Tibial artery (tissue), 4 donors: ENCODE measurements at regions not wholly inside any gene's neighbourhood (a gene's known extent, or its start where the extent isn't known, plus 50 kb on each side); places are given as distances from the start of the nearest gene placed in this dataset.
A peak's percentile ranks its signal among the peaks of the same experiment; 100 is the strongest.

Experiments
- DNase-seq, 2 donors: peaks; one replicate each; pipeline ENCODE4 v3.0.0-alpha.2; 2019
- H3K27ac ChIP-seq, 2 donors: fragments of 200-600 bp; sonication (generic) in 1 of 2; 1 replicate in 1 of 2; 2 replicates in 1 of 2; pipeline ENCODE4 v1.5.1; 2018 to 2019; ENCODE audit warnings: mild to moderate bottlenecking in 1 of 2
- H3K27me3 ChIP-seq, 2 donors: fragments of 200-600 bp; sonication (generic) in 1 of 2; one replicate each; pipeline versions ENCODE4 v1.5.1 to v1.6.0; 2016 to 2019
- H3K36me3 ChIP-seq, 3 donors: fragments of 200-600 bp; sonication (generic) in 2 of 3; one replicate each; pipeline ENCODE4 v1.5.1; 2016 to 2019; ENCODE audit warnings: mild to moderate bottlenecking in 2 of 3
- H3K4me1 ChIP-seq, 4 donors: fragments of 200-600 bp; sonication (generic) in 2 of 4; 1 replicate in 3 of 4; 2 replicates in 1 of 4; pipeline ENCODE4 v1.5.1; 2016 to 2019
- H3K4me3 ChIP-seq, 2 donors: fragments of 200-600 bp; sonication (generic) in 1 of 2; 1 replicate in 1 of 2; 2 replicates in 1 of 2; pipeline ENCODE4 v1.5.1; 2018 to 2019; ENCODE audit warnings: mild to moderate bottlenecking in 2 of 2
- H3K9me3 ChIP-seq, 3 donors: fragments of 200-600 bp; sonication (generic) in 1 of 3; one replicate each; pipeline ENCODE4 v1.5.1; 2016 to 2019
- intact Hi-C: fragments of 100-400 bp; cut with DNase I; formaldehyde crosslinking; loops from one replicate; pipeline ENCODE4 v1.15.0; 2023; ENCODE audit warnings: low total_unique reads
- TF ChIP-seq, protein P1 (sequence below), 2 experiments: fragments of 200-600 bp in 1 of 2; fragments of 450-650 bp in 1 of 2; IDR thresholded peaks; one replicate each; pipeline ENCODE4 v1.5.1; 2017 to 2019; ENCODE audit warnings: antibody characterized with exemption in 2 of 2, mild to moderate bottlenecking in 1 of 2, moderate library complexity in 1 of 2

DNA sequence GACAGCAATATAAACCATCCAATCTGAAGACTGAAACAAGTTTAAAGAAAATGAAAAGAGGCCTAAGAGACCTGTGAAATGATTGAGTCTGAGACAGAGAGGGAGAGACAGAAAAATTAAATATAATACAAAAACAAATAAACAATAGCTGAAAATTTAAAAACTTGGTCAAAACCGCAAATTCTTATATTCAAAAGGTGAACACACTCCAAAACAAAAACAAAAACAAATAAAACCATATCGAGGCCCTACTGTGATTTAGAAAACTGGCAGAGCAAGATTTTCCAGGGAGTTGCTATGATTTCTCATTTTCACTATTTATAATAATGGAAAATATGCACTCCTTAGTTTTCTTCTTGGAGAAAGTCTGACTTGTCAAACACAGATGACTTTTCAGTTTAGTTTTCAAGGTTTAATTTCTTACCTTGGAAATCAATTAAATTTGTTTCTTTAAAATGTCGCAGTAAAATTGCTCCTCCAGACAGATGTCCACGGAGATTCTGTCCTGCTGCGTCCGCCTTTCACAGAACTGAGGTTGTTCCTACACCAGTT lies 1420.3 kb downstream of the UQCRFS1 start:
- intact Hi-C loops = no loop called here
- DNase-seq = no peak
- peaks cover 0 to 2% (median 0%) of the 10 kb centered on the region in 3 donors for H3K36me3 ChIP-seq
- peak overlapping the region; percentile 86 to 90 for H3K27ac ChIP-seq
- TF ChIP-seq, protein P1, sequence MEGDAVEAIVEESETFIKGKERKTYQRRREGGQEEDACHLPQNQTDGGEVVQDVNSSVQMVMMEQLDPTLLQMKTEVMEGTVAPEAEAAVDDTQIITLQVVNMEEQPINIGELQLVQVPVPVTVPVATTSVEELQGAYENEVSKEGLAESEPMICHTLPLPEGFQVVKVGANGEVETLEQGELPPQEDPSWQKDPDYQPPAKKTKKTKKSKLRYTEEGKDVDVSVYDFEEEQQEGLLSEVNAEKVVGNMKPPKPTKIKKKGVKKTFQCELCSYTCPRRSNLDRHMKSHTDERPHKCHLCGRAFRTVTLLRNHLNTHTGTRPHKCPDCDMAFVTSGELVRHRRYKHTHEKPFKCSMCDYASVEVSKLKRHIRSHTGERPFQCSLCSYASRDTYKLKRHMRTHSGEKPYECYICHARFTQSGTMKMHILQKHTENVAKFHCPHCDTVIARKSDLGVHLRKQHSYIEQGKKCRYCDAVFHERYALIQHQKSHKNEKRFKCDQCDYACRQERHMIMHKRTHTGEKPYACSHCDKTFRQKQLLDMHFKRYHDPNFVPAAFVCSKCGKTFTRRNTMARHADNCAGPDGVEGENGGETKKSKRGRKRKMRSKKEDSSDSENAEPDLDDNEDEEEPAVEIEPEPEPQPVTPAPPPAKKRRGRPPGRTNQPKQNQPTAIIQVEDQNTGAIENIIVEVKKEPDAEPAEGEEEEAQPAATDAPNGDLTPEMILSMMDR (IDR thresholded peaks at IDR 0.05) = no peak
- H3K9me3 ChIP-seq = no peaks in the 10 kb centered on the region
- H3K4me1 ChIP-seq = peaks cover 0 to 29% (median 20%) of the 10 kb centered on the region in 4 donors
- no peaks in the 10 kb centered on the region for H3K27me3 ChIP-seq
- H3K4me3 ChIP-seq = peak overlapping the region; percentile 64 to 88

DNA sequence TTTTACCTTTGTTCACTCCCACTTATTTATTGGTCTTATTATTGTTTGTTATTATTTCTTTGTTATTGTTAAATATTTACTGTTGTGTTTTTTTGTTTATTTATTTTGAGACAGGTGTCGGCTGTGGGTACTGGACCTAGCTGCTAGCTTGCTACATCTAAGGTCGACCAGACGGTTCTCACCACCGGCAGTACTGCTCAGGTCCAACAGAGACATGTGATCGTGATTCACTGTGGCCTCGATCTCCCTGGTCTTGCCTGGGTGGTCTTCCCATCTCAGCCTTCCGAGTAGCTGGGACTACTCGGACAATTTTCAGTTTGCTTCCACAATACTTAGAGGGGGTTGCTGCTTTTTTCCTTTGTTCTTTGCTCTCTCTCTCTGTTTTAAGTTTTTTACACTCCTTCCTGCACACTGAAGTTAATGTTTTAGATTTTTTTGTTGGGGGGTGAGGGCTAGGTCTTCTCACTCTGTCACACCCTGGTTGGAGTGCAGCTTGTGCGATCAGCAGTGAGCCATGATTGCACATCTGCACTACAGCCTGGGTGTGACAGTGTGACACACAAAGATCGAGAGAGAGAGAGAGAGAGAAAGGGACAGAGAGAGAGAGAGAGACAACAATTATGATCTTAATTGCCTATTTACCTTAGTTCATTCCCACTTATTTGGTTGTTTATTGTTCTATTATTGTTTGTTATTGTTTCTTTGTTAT lies 1432.4 kb downstream of the UQCRFS1 start:
- peaks cover 0 to 81% (median 45%) of the 10 kb centered on the region in 3 donors for H3K36me3 ChIP-seq
- H3K27ac ChIP-seq = no peak overlapping the region
- TF ChIP-seq, protein P1 (IDR thresholded peaks at IDR 0.05) = no peak
- no peak overlapping the region for H3K4me3 ChIP-seq
- peaks cover 0 to 30% (median 0%) of the 10 kb centered on the region in 3 donors for H3K9me3 ChIP-seq
- intact Hi-C loops = no loop called here
- H3K4me1 ChIP-seq = no peaks in the 10 kb centered on the region
- no peak for DNase-seq
- no peaks in the 10 kb centered on the region for H3K27me3 ChIP-seq

DNA sequence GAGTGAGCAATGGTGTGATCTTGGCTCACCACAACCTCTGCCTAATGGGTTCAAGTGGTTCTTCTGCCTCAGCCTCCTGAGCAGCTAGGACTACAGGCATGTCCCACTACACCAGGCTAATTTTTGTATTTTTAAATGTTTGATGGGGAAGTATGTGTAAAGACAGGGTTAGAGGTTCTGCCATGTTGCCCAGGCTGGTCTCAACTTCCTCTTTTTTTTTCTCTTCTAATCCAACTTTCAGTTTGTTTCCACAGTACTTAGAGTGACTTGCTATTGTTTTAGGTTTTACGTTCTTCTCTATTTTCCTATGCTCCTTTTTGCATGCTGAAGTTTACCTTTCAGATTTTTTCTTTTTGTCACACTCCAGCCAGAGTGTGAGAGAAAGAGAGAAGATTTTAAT lies 1433.0 kb downstream of the UQCRFS1 start:
- H3K27me3 ChIP-seq = no peaks in the 10 kb centered on the region
- no peak overlapping the region for H3K27ac ChIP-seq
- H3K4me3 ChIP-seq = no peak overlapping the region
- intact Hi-C loops = no loop called here
- H3K4me1 ChIP-seq = no peaks in the 10 kb centered on the region
- TF ChIP-seq, protein P1 (IDR thresholded peaks at IDR 0.05) = no peak
- H3K36me3 ChIP-seq = peaks cover 0 to 87% (median 51%) of the 10 kb centered on the region in 3 donors
- H3K9me3 ChIP-seq = peaks cover 0 to 33% (median 0%) of the 10 kb centered on the region in 3 donors
- DNase-seq = no peak

DNA sequence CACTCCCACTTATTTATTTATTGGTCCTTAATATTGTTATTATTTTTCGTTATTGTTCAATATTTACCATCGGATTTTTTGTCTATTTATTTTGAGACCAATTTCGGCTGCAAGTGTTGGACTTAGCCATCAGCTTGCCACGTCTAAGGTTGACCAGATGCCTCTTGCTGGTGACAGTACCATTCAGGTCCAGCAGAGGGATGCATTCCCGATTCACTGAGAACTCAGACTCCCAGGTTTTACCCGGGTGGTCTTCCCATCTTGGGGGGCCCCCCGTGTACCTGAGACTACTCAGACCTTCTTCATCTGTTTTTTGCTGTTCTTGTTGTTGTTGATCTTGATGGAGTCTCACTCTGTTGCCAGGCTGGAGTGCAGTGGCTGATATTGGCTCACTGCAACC lies 1435.2 kb downstream of the UQCRFS1 start:
- H3K4me1 ChIP-seq = no peaks in the 10 kb centered on the region
- no peaks in the 10 kb centered on the region for H3K27me3 ChIP-seq
- intact Hi-C loops = no loop called here
- no peak overlapping the region for H3K4me3 ChIP-seq
- peaks cover 0 to 54% (median 12%) of the 10 kb centered on the region in 3 donors for H3K9me3 ChIP-seq
- DNase-seq = no peak
- H3K36me3 ChIP-seq = peaks cover 0 to 96% (median 62%) of the 10 kb centered on the region in 3 donors
- TF ChIP-seq, protein P1 (IDR thresholded peaks at IDR 0.05) = no peak
- H3K27ac ChIP-seq = no peak overlapping the region

DNA sequence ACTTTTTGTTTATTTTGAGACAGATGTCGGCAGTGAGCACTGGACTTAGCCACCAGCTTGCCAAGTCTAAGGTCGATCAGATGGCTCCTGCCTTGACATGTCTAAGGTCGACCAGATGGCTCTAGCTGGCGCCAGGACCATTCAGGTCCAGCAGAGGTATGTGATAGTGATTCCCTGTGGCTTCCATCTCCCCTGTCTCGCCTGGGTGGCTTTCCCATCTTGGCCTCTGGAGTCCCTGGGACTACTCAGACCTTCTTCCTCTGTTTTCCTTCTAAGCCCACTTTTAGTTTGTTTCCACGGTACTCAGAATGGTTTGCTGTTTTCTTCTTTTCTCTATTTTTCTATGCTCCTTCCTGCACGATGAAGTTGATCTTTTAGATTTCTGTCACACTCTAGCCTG lies 1435.7 kb downstream of the UQCRFS1 start:
- H3K27me3 ChIP-seq = no peaks in the 10 kb centered on the region
- no peak overlapping the region for H3K4me3 ChIP-seq
- peaks cover 0 to 58% (median 13%) of the 10 kb centered on the region in 3 donors for H3K9me3 ChIP-seq
- intact Hi-C loops = no loop called here
- no peak for DNase-seq
- peaks cover 0 to 91% (median 60%) of the 10 kb centered on the region in 3 donors for H3K36me3 ChIP-seq
- TF ChIP-seq, protein P1 (IDR thresholded peaks at IDR 0.05) = no peak
- no peak overlapping the region for H3K27ac ChIP-seq
- no peaks in the 10 kb centered on the region for H3K4me1 ChIP-seq
